Epithelial cell of esophagus (primary cell): ENCODE measurements at regions not wholly inside any gene's neighbourhood (a gene's known extent, or its start where the extent isn't known, plus 50 kb on each side); places are given as distances from the start of the nearest gene placed in this dataset.

Experiments
- DNase-seq: peaks from one replicate; pipeline ENCODE4 v3.0.0; 2010; ENCODE audit warnings: low read depth
- H3K4me3 ChIP-seq: 2 replicates; pipeline ENCODE4 v1.5.1; 2011; ENCODE audit warnings: mild to moderate bottlenecking, low read length, control low read depth
- CTCF ChIP-seq: IDR thresholded peaks from 2 replicates; pipeline ENCODE4 v1.5.1; 2011; ENCODE audit warnings: low read depth, mild to moderate bottlenecking, low read length, control low read depth, inconsistent platforms; ENCODE audit not compliant: insufficient read depth; ENCODE audit errors: missing control alignments

DNA sequence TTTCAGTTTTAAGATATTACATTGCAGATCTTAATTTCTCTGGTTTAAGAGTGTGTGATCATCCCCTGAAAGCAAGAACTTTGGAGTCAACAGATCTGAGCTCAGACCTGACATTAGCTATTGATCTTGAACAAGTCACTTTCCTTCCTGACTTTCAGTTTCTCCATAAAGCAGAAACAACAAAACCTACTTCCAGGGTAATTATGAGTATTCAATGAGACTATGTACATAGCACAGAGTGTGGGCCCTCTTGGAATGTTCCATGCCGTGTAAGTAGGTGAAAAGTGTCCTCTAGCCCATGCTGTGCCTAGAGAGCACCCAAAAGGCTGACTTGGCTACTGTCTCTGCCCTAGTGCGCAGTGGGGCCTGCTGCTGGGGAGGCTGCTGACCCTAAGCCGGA, 188.0 kb upstream of the RPL34 start:
- no peak for TF ChIP-seq CTCF
- no peak for DNase-seq
- H3K4me3 ChIP-seq: no peak overlapping the region

DNA sequence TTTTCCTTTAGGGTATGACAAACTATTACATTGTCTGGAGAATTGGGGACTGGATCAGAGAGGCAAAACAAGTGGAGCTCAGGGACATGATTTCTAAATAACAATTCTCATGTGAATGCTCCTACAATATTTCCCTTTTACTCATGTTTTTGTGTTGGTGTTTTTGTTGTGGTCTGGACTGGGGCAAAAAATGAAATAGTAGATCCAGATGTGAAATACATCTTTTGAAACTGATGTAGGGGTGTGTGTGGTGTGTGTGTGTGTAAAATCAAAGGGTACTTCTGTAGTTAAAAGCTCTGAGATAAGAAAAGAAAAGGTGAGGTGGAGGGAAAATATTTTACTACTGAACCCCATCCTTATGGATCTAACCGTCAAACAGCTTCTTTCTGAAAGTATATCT, 188.4 kb upstream of the RPL34 start:
- no peak for DNase-seq
- TF ChIP-seq CTCF: no peak
- H3K4me3 ChIP-seq: no peak overlapping the region

GRCh38 chr4:108430921-108431320, 189.5 kb upstream of the RPL34 start:
- no peak for DNase-seq
- no peak for TF ChIP-seq CTCF
- no peak overlapping the region for H3K4me3 ChIP-seq

DNA sequence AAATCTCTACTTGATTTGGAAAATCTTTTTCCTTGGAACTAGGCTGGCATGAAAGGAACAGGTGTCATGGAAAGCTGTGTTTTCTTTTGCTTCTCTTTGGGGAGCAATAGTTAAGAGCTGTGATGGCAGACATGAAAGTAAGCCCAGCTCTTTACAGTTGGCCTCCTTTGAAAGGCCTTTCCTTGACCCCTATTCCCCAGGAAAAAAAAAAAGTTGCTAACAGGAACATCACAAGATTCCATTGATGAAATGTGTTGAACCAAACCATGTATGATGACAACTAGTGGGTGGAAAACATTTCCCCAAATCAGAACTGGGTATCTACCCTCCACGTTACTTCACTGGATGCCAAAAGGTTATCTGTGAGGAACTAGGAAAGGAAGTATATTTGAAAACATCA, 190.7 kb upstream of the RPL34 start:
- TF ChIP-seq CTCF: no peak
- no peak overlapping the region for H3K4me3 ChIP-seq
- no peak for DNase-seq

- no peak for DNase-seq
- H3K4me3 ChIP-seq: no peak overlapping the region
- TF ChIP-seq CTCF: no peak
Measured at GRCh38 chr4:108428923-108429322, 191.5 kb upstream of the RPL34 start.

- no peak overlapping the region for H3K4me3 ChIP-seq
- no peak for TF ChIP-seq CTCF
- DNase-seq: no peak
Measured at GRCh38 chr4:108427946-108428485, 192.4 kb upstream of the RPL34 start.

DNA sequence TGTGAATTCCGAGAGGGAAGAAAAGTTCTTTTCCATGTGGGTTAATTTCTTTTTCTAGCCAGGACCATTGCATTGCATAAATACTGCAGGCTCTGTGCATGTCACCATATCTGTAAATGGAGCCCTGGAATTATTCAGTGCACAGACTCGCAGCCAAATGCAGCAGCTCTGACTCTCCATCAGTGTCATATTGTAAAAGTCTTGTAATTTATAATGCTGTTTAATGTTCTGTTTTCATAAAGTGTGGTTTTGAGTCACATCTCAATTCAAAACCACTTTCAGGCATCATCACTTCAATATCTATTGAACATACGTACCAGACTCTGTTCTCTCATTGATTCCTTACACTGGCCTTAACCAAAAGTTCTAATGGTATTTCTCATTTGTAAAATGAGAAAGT, 193.9 kb upstream of the RPL34 start:
- DNase-seq: no peak
- TF ChIP-seq CTCF: no peak
- no peak overlapping the region for H3K4me3 ChIP-seq
